Transverse colon (tissue), 4 donors: ENCODE measurements at regions not wholly inside any gene's neighbourhood (a gene's known extent, or its start where the extent isn't known, plus 50 kb on each side); places are given as distances from the start of the nearest gene placed in this dataset.

Experiments
- DNase-seq: peaks from one replicate; pipeline ENCODE4 v3.0.0-alpha.2; 2019
- H3K27ac ChIP-seq, 4 donors: fragments of 200-600 bp; sonication (generic); 2 replicates each; pipeline ENCODE4 v1.5.1; 2016 to 2018; ENCODE audit warnings: inconsistent platforms in 4 of 4
- H3K27me3 ChIP-seq: fragments of 200-600 bp; sonication (generic); 2 replicates; pipeline ENCODE4 v1.5.1; 2017; ENCODE audit warnings: inconsistent platforms
- H3K36me3 ChIP-seq, 4 donors: fragments of 200-600 bp; sonication (generic); 2 replicates each; pipeline ENCODE4 v1.5.1; 2017 to 2019; ENCODE audit warnings: inconsistent platforms in 4 of 4
- H3K4me1 ChIP-seq, 4 donors: fragments of 200-600 bp; sonication (generic); 2 replicates each; pipeline ENCODE4 v1.5.1; 2017 to 2020; ENCODE audit warnings: inconsistent platforms in 4 of 4
- H3K4me3 ChIP-seq, 4 donors: fragments of 200-600 bp; sonication (generic); 1 replicate in 1 of 4; 2 replicates in 3 of 4; pipeline versions ENCODE4 v1.5.1 to v1.6.1; 2017 to 2019; ENCODE audit warnings: inconsistent platforms in 4 of 4
- H3K9me3 ChIP-seq, 2 donors: fragments of 200-600 bp; sonication (generic); 2 replicates each; pipeline ENCODE4 v1.5.1; 2017 to 2019; ENCODE audit warnings: inconsistent platforms in 2 of 2
- EP300 ChIP-seq: sonication (generic); formaldehyde crosslinking; IDR thresholded peaks from one replicate; pipeline ENCODE4 v1.6.1; 2017; ENCODE audit warnings: antibody characterized with exemption, low read depth
- POLR2A ChIP-seq: fragments of 450-650 bp; IDR thresholded peaks from one replicate; pipeline ENCODE4 v1.6.1; 2016; ENCODE audit warnings: antibody characterized with exemption, mild to moderate bottlenecking, moderate library complexity
- POLR2AphosphoS5 ChIP-seq, 3 donors: sonication (generic); formaldehyde crosslinking; IDR thresholded peaks; one replicate each; pipeline ENCODE4 v1.6.1; 2016; ENCODE audit warnings: antibody characterized with exemption in 3 of 3
- WGBS, 2 donors: methylation state at CpG; one replicate each; pipeline ENCODE4 v1.1.5; 2018; ENCODE audit warnings: low coverage in 1 of 2; 5-methylcytosine and 5-hydroxymethylcytosine counted together
- in situ Hi-C, 4 donors: fragments of 200-750 bp; cut with MboI; loops; one replicate each; pipeline versions ENCODE4 v1.15.0 to v1.15.1; 2017; ENCODE audit warnings: low sequenced_read_pairs in 3 of 4, low pct_ligation_motif_present in 1 of 4, low pct_unique_long_range_greater_than_20kb in 1 of 4
- intact Hi-C: fragments of 100-400 bp; cut with DNase I; formaldehyde crosslinking; loops from one replicate; pipeline ENCODE4 v1.15.1; 2023; ENCODE audit warnings: low total_unique reads
- TF ChIP-seq, protein P1 (sequence below), 5 experiments: fragments of 200-600 bp in 3 of 5; fragments of 450-650 bp in 2 of 5; sonication (generic) in 3 of 5; IDR thresholded peaks; 1 replicate in 2 of 5; 2 replicates in 3 of 5; pipeline ENCODE4 v1.5.1; 2016 to 2017; ENCODE audit warnings: antibody characterized with exemption in 5 of 5, inconsistent platforms in 3 of 5, mild to moderate bottlenecking in 2 of 5, moderate library complexity in 1 of 5

DNA sequence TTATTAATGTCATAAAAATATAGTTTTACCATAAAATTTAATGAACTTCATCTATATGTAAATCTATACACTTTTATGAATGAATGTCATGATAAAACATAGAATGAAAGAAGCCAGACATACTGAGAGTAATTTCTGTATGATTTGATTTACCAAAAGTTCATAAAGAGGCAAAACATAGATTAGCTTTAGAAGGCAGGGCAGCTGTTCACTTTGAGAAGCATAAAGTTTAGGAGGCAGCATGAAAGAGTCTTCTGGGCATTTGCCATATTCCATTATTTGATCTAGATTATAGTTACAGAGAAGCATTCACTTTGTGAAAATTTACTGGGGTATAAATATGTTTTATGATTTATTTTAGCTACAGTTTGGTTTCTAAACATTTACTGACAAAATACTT, 487.2 kb downstream of the ANKRD7 start:
- Histone ChIP-seq H3K27me3 (no peaks in the 10 kb centered on the region), H3K4me1 (no peaks in the 10 kb centered on the region), H3K4me3 (no peak overlapping the region), H3K36me3 (no peaks in the 10 kb centered on the region), H3K27ac (no peak overlapping the region), H3K9me3 (peaks cover 0 to 4% of the 10 kb centered on the region in 2 donors)
- TF ChIP-seq EP300 (no peak), POLR2AphosphoS5 (IDR thresholded peaks at IDR 0.05) (no peak), POLR2A (no peak)
- TF ChIP-seq, protein P1, sequence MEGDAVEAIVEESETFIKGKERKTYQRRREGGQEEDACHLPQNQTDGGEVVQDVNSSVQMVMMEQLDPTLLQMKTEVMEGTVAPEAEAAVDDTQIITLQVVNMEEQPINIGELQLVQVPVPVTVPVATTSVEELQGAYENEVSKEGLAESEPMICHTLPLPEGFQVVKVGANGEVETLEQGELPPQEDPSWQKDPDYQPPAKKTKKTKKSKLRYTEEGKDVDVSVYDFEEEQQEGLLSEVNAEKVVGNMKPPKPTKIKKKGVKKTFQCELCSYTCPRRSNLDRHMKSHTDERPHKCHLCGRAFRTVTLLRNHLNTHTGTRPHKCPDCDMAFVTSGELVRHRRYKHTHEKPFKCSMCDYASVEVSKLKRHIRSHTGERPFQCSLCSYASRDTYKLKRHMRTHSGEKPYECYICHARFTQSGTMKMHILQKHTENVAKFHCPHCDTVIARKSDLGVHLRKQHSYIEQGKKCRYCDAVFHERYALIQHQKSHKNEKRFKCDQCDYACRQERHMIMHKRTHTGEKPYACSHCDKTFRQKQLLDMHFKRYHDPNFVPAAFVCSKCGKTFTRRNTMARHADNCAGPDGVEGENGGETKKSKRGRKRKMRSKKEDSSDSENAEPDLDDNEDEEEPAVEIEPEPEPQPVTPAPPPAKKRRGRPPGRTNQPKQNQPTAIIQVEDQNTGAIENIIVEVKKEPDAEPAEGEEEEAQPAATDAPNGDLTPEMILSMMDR (IDR thresholded peaks at IDR 0.05), result no peak
- in situ Hi-C loops, result no loop called here
- intact Hi-C loops, result no loop called here
- DNase-seq, result no peak

DNA sequence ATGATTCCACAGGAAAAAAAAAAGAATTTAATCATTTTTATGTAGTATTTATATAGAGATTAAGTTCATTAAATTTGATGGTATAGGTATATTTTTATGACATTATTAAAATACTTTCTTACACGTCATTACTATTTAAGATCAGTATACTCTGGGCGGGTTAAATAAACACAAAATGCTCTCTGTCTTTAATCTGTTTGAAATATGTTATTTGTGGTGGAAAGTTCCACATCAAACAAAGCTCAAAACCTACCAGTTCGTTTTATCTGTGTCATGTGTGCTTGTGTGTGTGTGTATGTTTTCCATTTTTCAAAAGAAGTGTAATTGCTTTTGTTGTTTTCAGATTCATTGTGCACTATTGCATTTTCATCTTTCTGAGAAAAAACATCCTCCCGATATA, 488.5 kb downstream of the ANKRD7 start:
- H3K4me3 ChIP-seq, result no peak overlapping the region
- 55 to 63% methylated on average over 4 of the region's 4 CpGs for WGBS, 2 donors
- no peak for DNase-seq
- in situ Hi-C loops (no loop called here), intact Hi-C loops (no loop called here)
- no peaks in the 10 kb centered on the region for H3K27me3 ChIP-seq
- H3K36me3 ChIP-seq, result no peaks in the 10 kb centered on the region
- no peak overlapping the region for H3K27ac ChIP-seq
- no peak for TF ChIP-seq EP300
- TF ChIP-seq POLR2A, result no peak
- TF ChIP-seq, protein P1 (IDR thresholded peaks at IDR 0.05), result no peak
- TF ChIP-seq POLR2AphosphoS5 (IDR thresholded peaks at IDR 0.05), result no peak
- no peaks in the 10 kb centered on the region for H3K4me1 ChIP-seq
- H3K9me3 ChIP-seq, result peaks cover 0 to 4% of the 10 kb centered on the region in 2 donors

DNA sequence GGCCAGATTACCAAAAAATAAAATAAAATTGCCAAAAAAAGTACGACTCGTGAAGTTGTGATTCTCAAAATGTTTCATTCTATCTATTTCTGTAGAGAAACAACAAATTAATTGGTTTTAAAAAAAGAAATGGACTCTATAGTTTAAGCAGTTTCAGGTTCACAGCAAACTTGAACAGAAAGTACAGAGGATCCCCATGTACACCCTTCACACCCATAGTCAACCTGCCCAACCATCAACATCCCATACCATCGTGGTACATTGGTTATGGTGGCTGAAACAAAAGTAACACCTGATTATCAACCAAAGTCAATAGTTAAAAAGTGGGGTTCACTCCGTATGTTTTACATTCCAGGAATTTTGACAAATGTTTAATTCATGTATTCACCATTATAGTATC, 496.1 kb downstream of the ANKRD7 start:
- no peak overlapping the region for H3K4me3 ChIP-seq
- no peaks in the 10 kb centered on the region for H3K4me1 ChIP-seq
- 50 to 58% methylated on average over 4 of the region's 4 CpGs for WGBS, 2 donors
- no peak overlapping the region for H3K27ac ChIP-seq
- no peaks in the 10 kb centered on the region for H3K9me3 ChIP-seq
- in situ Hi-C loops (no loop called here), intact Hi-C loops (no loop called here)
- no peaks in the 10 kb centered on the region for H3K36me3 ChIP-seq
- DNase-seq, result no peak
- TF ChIP-seq POLR2AphosphoS5 (IDR thresholded peaks at IDR 0.05), result no peak
- TF ChIP-seq, protein P1 (IDR thresholded peaks at IDR 0.05), result no peak
- no peak for TF ChIP-seq EP300
- no peak for TF ChIP-seq POLR2A
- no peaks in the 10 kb centered on the region for H3K27me3 ChIP-seq

DNA sequence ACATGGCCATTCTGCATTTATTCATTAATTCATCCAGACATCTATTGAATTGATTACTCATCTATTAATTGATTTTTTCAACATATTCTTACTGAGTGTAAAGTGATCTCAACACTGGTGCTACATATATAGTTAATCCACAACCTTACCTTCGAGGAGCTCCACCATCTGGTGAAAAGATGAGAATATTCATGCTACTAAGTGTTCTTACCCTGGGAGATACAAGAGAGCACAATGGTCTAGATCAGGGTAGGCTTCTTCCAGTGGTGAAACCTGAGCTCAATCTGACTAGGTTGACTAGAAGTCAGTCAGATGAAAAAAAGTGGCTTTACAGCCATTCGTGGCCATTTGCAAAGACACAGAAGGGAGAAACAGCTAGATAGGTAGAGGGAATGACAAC, 507.4 kb downstream of the ANKRD7 start:
- TF ChIP-seq POLR2A (no peak), POLR2AphosphoS5 (IDR thresholded peaks at IDR 0.05) (no peak), EP300 (no peak)
- TF ChIP-seq, protein P1 (IDR thresholded peaks at IDR 0.05), result no peak
- no peak for DNase-seq
- no peaks in the 10 kb centered on the region for H3K4me1 ChIP-seq
- in situ Hi-C loops, result no loop called here
- H3K4me3 ChIP-seq, result no peak overlapping the region
- no peaks in the 10 kb centered on the region for H3K36me3 ChIP-seq
- no peaks in the 10 kb centered on the region for H3K27me3 ChIP-seq
- no peak overlapping the region for H3K27ac ChIP-seq
- no peaks in the 10 kb centered on the region for H3K9me3 ChIP-seq
- 13 to 49% methylated on average over 2 of the region's 2 CpGs for WGBS, 2 donors
- intact Hi-C loops, result no loop called here
